Skeletal muscle satellite cell (primary cell): ENCODE measurements at regions not wholly inside any gene's neighbourhood (a gene's known extent, or its start where the extent isn't known, plus 50 kb on each side); places are given as distances from the start of the nearest gene placed in this dataset.

ENCODE experiments used
- H3K27me3 ChIP-seq: 2 replicates; pipeline ENCODE4 v1.7.0; 2013; ENCODE audit warnings: low read length; ENCODE audit not compliant: control insufficient read depth, insufficient read depth
- H3K36me3 ChIP-seq: 2 replicates; pipeline ENCODE4 v1.7.0; 2013; ENCODE audit warnings: mild to moderate bottlenecking, control low read depth, low read length; ENCODE audit not compliant: insufficient read depth
- H3K4me1 ChIP-seq: 2 replicates; pipeline ENCODE4 v1.7.0; 2013; ENCODE audit warnings: low read length; ENCODE audit not compliant: control insufficient read depth, insufficient read depth
- H3K4me2 ChIP-seq: 2 replicates; pipeline ENCODE4 v1.7.0; 2013; ENCODE audit warnings: mild to moderate bottlenecking, low read length
- H3K4me3 ChIP-seq: 2 replicates; pipeline ENCODE4 v1.7.0; 2013; ENCODE audit warnings: low read length
- H3K9ac ChIP-seq: 2 replicates; pipeline ENCODE4 v1.7.0; 2013; ENCODE audit warnings: mild to moderate bottlenecking, low read depth, low read length, moderate library complexity
- H3K9me3 ChIP-seq: replicated peaks from 2 replicates; pipeline ENCODE4 v1.7.0; 2013; ENCODE audit warnings: mild to moderate bottlenecking, control low read depth, low read length

DNA sequence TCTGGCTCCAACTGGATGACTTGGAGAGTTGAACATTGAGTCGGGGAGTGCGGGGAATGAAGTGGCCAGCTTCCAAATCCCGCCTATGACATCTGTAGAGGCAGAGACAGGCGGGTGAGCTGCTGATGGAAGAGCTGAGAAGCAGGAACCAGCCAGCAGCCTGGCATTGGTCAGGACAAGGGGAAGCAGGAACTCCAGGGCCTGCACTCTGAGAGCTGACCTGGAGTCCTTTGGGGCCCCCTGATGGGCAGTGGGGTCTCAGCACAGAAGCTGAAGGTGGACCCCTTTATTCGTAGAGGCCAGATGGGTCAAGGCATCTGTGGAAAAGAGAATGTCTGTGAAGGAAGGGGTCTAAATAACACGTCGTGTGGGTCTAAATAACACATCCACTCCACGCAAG lies 57.0 kb downstream of the SEC61G start:
- Histone ChIP-seq H3K36me3 (no peaks in the 10 kb centered on the region), H3K4me1 (no peaks in the 10 kb centered on the region), H3K4me2 (no peak overlapping the region), H3K27me3 (no peaks in the 10 kb centered on the region), H3K9ac (no peak overlapping the region), H3K4me3 (no peak overlapping the region), H3K9me3 (no peaks in the 10 kb centered on the region)

DNA sequence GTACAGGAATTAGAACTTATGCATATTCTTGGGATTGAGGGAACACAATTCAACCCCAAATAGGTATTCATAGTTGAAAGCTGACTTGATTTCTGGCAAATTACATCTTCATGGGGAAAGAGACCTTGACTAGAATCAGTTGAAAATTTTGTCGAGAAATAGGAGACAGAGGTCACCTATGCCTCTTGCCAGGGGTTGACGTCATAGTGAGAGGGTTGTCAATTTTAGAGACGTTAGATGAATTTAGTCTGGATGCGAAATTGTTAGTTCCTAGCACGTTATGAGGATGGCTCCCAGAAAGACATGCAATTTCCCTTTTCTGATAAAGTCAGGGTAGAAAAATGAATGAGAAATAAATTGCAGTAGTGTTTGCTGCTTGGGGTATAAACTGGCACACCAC lies 59.3 kb downstream of the SEC61G start:
- H3K36me3 ChIP-seq, result no peaks in the 10 kb centered on the region
- no peak overlapping the region for H3K9ac ChIP-seq
- H3K9me3 ChIP-seq, result no peaks in the 10 kb centered on the region
- H3K27me3 ChIP-seq, result no peaks in the 10 kb centered on the region
- no peak overlapping the region for H3K4me3 ChIP-seq
- H3K4me2 ChIP-seq, result no peak overlapping the region
- H3K4me1 ChIP-seq, result no peaks in the 10 kb centered on the region

- no peaks in the 10 kb centered on the region for H3K4me1 ChIP-seq
- H3K27me3 ChIP-seq, result peaks cover 4% of the 10 kb centered on the region
- no peaks in the 10 kb centered on the region for H3K36me3 ChIP-seq
- H3K4me2 ChIP-seq, result no peak overlapping the region
- H3K9me3 ChIP-seq, result no peaks in the 10 kb centered on the region
- H3K4me3 ChIP-seq, result no peak overlapping the region
- H3K9ac ChIP-seq, result no peak overlapping the region
Observed at GRCh38 chr7:54697659-54698186, 61.3 kb downstream of the SEC61G start.

DNA sequence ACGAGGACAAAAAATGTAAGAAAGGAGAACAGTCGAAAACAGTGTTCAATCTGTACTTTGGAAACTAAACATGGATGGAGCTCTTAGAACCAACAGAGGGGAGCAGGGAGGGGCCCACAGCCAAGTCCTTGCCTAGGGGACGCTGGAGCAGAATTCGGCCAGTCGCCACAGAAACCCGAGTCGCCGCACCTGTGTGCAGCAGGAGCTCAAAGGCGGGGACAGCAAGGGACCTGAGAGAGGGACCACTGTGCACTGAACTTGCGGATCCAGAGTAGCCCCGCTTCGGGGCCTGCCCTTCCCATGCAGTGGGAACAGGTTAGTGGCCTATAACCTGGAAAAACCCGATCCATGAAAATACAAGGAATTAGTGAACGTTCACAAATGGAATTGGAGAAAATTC lies 68.1 kb downstream of the SEC61G start:
- Histone ChIP-seq H3K36me3 (no peaks in the 10 kb centered on the region), H3K4me1 (no peaks in the 10 kb centered on the region), H3K4me2 (no peak overlapping the region), H3K27me3 (peaks cover 10% of the 10 kb centered on the region), H3K4me3 (no peak overlapping the region), H3K9ac (no peak overlapping the region), H3K9me3 (no peaks in the 10 kb centered on the region)

DNA sequence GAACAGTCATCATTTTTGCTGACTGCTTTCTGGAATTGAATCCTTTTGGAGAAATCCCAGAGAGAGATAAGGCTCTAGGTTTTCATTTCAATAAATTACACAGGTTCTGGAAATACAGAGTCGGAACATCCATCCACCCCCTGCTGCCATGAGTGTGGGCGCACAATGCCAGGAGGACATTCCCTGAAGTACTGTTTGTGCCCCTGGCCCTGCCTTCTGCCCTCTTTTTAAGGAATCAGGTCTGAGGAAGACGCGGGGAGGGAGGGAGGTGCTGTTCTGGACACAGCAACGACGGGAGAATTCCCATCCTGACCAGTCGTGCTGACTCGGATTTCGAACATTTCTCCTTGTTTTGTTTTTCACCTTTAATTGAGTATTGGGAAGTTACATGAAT lies 69.0 kb downstream of the SEC61G start:
- no peak overlapping the region for H3K4me2 ChIP-seq
- H3K36me3 ChIP-seq, result no peaks in the 10 kb centered on the region
- H3K27me3 ChIP-seq, result peaks cover 10% of the 10 kb centered on the region
- no peak overlapping the region for H3K4me3 ChIP-seq
- H3K4me1 ChIP-seq, result no peaks in the 10 kb centered on the region
- H3K9ac ChIP-seq, result no peak overlapping the region
- H3K9me3 ChIP-seq, result no peaks in the 10 kb centered on the region

DNA sequence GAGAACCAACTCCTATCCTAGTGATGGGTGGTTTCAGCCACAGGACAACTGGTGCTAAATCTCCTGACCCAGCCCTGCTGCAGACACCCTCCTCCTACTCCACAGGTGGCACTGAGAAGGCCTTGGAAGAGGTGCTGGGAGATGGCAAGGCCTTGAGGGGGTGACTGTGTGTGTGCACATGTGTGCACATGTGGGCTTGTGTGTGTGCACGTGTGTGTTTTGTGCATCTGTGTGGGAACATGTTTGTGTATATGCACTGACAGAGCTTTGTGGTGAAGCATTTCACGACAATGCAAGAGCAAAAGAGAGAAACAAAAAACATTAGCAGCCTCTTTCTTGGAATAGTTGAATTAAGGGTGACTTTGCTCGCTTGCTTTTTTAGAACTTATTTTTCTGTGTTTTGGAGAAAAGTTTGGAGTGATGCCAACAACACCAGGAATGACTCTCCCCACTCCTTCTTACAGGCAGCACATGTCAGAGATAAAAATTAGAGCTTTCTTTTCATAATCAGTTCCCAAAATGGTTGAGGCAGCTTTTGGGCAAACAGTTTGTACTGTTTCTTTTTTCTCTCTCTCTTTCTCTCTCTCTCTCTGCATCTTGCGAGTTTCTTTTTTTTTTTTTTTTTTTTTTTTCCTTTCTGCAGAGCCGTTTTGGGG lies 69.5 kb downstream of the SEC61G start:
- H3K4me3 ChIP-seq, result no peak overlapping the region
- no peaks in the 10 kb centered on the region for H3K9me3 ChIP-seq
- H3K4me2 ChIP-seq, result no peak overlapping the region
- no peak overlapping the region for H3K9ac ChIP-seq
- H3K27me3 ChIP-seq, result peaks cover 10% of the 10 kb centered on the region
- no peaks in the 10 kb centered on the region for H3K4me1 ChIP-seq
- no peaks in the 10 kb centered on the region for H3K36me3 ChIP-seq

DNA sequence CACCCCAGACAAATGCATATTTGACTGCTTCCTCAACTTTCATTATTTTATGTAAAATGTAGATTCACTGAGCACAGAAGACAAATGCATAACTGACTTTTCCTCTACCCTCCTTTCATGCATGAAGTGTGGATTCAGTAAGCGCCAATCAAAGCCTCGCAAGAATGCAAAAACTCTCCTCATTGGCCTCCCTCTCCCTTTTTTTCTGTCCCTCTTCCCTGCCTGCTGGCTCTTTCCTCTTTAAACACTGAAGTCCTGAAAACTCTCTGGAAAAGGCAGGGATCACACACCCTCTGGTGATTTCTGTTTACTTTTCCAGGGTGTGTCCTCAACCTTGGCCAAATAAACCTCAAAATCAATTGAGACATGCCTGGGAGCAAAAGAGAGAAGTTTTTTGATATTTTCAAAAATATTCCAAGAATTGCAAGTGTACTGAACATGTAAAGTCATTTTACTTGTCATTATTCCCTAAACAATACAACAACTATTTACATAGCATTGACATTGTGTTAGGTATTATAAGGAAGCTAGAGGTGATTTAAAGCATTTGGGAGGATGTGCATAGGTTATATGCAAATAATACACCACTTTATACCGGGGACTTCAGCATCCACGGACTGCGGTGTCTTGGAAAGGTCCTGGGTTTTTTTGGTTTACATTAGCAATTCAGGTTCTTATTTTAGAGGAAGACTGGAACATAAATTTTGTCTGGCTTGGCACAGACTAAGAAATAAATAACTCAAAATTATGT lies 71.4 kb downstream of the SEC61G start:
- Histone ChIP-seq H3K4me2 (no peak overlapping the region), H3K9ac (no peak overlapping the region), H3K36me3 (no peaks in the 10 kb centered on the region), H3K9me3 (no peaks in the 10 kb centered on the region), H3K27me3 (peaks cover 5% of the 10 kb centered on the region), H3K4me3 (no peak overlapping the region), H3K4me1 (no peaks in the 10 kb centered on the region)

GRCh38 chr7:54680377-54681005 lies 78.5 kb downstream of the SEC61G start:
- H3K9me3 ChIP-seq, result no peaks in the 10 kb centered on the region
- H3K4me3 ChIP-seq, result no peak overlapping the region
- no peak overlapping the region for H3K9ac ChIP-seq
- no peak overlapping the region for H3K4me2 ChIP-seq
- no peaks in the 10 kb centered on the region for H3K36me3 ChIP-seq
- H3K4me1 ChIP-seq, result no peaks in the 10 kb centered on the region
- H3K27me3 ChIP-seq, result peaks cover 4% of the 10 kb centered on the region

GRCh38 chr7:54679490-54679817 lies 79.6 kb downstream of the SEC61G start:
- H3K4me2 ChIP-seq, result no peak overlapping the region
- no peaks in the 10 kb centered on the region for H3K36me3 ChIP-seq
- no peaks in the 10 kb centered on the region for H3K4me1 ChIP-seq
- no peak overlapping the region for H3K4me3 ChIP-seq
- no peak overlapping the region for H3K9ac ChIP-seq
- no peaks in the 10 kb centered on the region for H3K9me3 ChIP-seq
- H3K27me3 ChIP-seq, result peaks cover 4% of the 10 kb centered on the region

- H3K36me3 ChIP-seq, result no peaks in the 10 kb centered on the region
- no peaks in the 10 kb centered on the region for H3K4me1 ChIP-seq
- no peaks in the 10 kb centered on the region for H3K9me3 ChIP-seq
- no peak overlapping the region for H3K9ac ChIP-seq
- no peak overlapping the region for H3K4me3 ChIP-seq
- no peak overlapping the region for H3K4me2 ChIP-seq
- peaks cover 4% of the 10 kb centered on the region for H3K27me3 ChIP-seq
Observed at GRCh38 chr7:54678763-54679489, 80.1 kb downstream of the SEC61G start.

DNA sequence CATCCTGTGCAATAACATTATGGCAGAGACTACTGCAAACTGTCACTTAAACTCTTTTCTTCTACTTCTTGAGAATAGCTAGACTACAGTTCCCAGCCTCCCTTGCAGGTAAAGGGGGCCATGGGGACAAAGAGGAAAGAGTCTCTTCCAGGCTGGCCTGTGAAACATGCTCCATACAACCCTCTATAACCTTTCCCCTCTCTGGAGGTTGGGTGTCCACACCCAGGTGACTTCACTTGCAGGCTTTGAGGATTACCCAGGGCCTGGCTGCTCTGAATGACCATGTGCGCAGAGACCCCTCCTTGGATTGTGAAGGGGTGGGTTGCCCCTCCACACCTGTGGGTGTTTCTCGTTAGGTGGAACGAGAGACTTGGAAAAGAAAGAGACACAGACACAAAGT lies 84.1 kb downstream of the SEC61G start:
- H3K9ac ChIP-seq, result no peak overlapping the region
- peaks cover 11% of the 10 kb centered on the region for H3K27me3 ChIP-seq
- H3K36me3 ChIP-seq, result no peaks in the 10 kb centered on the region
- no peaks in the 10 kb centered on the region for H3K9me3 ChIP-seq
- no peak overlapping the region for H3K4me3 ChIP-seq
- no peaks in the 10 kb centered on the region for H3K4me1 ChIP-seq
- H3K4me2 ChIP-seq, result no peak overlapping the region
